HEK293 (cell line): ENCODE measurements at regions not wholly inside any gene's neighbourhood (a gene's known extent, or its start where the extent isn't known, plus 50 kb on each side); places are given as distances from the start of the nearest gene placed in this dataset.

Experiments
- CTCF ChIA-PET: fragments of 350-600 bp; formaldehyde crosslinking; extraction: SDS; loops from one replicate; lab custom pipeline; 2021; ENCODE audit warnings: antibody characterized with exemption; lab: Yijun Ruan, JAX
- POLR2A ChIA-PET: fragments of 300-600 bp; formaldehyde crosslinking; extraction: SDS; loops from one replicate; lab custom pipeline; 2020; ENCODE audit warnings: antibody characterized with exemption, inconsistent platforms; lab: Yijun Ruan, JAX
- H3K27ac ChIP-seq: fragments of 200-500 bp; sonication (Bioruptor generic); 2 replicates; pipeline ENCODE4 v1.5.1; 2014; ENCODE audit warnings: low read depth, low read length, control low read depth, inconsistent platforms; ENCODE audit errors: extremely low read depth
- H3K36me3 ChIP-seq, 2 experiments: fragments of 200-500 bp in 1 of 2; sonication (Bioruptor generic) in 1 of 2; 1 replicate in 1 of 2; 2 replicates in 1 of 2; pipeline ENCODE4 v1.5.1; 2014 to 2017; ENCODE audit warnings: inconsistent platforms in 2 of 2, low read length in 2 of 2; ENCODE audit not compliant: control insufficient read depth in 2 of 2, insufficient read depth in 1 of 2
- H3K4me1 ChIP-seq: fragments of 200-500 bp; sonication (Bioruptor generic); 2 replicates; pipeline ENCODE4 v1.5.1; 2014; ENCODE audit warnings: mild to moderate bottlenecking, low read length, inconsistent platforms; ENCODE audit not compliant: control insufficient read depth, insufficient read depth
- H3K4me3 ChIP-seq: 2 replicates; pipeline ENCODE4 v1.5.1; 2011; ENCODE audit warnings: low read depth, mild to moderate bottlenecking, control low read depth, low read length, moderate library complexity
- H3K9me3 ChIP-seq: fragments of 200-500 bp; sonication (Bioruptor generic); 2 replicates; pipeline ENCODE4 v1.5.1; 2014; ENCODE audit warnings: low read depth, low read length, inconsistent platforms; ENCODE audit not compliant: control insufficient read depth, insufficient read depth
- GFI1B ChIP-seq: fragments of 450-650 bp; formaldehyde crosslinking; IDR thresholded peaks from 2 replicates; pipeline ENCODE4 v1.5.1; 2016; ENCODE audit warnings: missing biosample characterization, missing genetic modification characterization
- HOXD13 ChIP-seq: sonication (generic); formaldehyde crosslinking; IDR thresholded peaks from 2 replicates; pipeline ENCODE4 v1.8.0; 2022; ENCODE audit warnings: missing genetic modification reagents, borderline replicate concordance
- KLF1 ChIP-seq: fragments of 450-650 bp; formaldehyde crosslinking; IDR thresholded peaks from 2 replicates; pipeline ENCODE4 v1.5.1; 2016; ENCODE audit warnings: missing biosample characterization, missing genetic modification characterization
- KLF7 ChIP-seq: fragments of 450-650 bp; formaldehyde crosslinking; IDR thresholded peaks from 2 replicates; pipeline ENCODE4 v1.5.1; 2016; ENCODE audit warnings: missing biosample characterization, missing genetic modification characterization, borderline replicate concordance
- MZF1 ChIP-seq: fragments of 450-650 bp; formaldehyde crosslinking; IDR thresholded peaks from 2 replicates; pipeline ENCODE4 v1.5.1; 2017; ENCODE audit warnings: missing biosample characterization, missing genetic modification characterization, borderline replicate concordance
- SCRT2 ChIP-seq: fragments of 450-650 bp; formaldehyde crosslinking; IDR thresholded peaks from 2 replicates; pipeline ENCODE4 v1.5.1; 2016; ENCODE audit warnings: missing biosample characterization, missing genetic modification characterization
- SP3 ChIP-seq: fragments of 450-650 bp; formaldehyde crosslinking; IDR thresholded peaks from 2 replicates; pipeline ENCODE4 v1.5.1; 2016; ENCODE audit warnings: missing biosample characterization, missing genetic modification characterization
- TCF7L2 ChIP-seq: IDR thresholded peaks from 2 replicates; pipeline ENCODE4 v1.6.1; 2011; ENCODE audit warnings: low read depth, mild to moderate bottlenecking, inconsistent platforms, low read length, moderate library complexity, borderline replicate concordance
- TRIM28 ChIP-seq: IDR thresholded peaks from 2 replicates; pipeline ENCODE4 v1.6.1; 2011; ENCODE audit warnings: low read length, control low read depth, borderline replicate concordance
- WT1 ChIP-seq: fragments of 450-650 bp; formaldehyde crosslinking; IDR thresholded peaks from 2 replicates; pipeline ENCODE4 v1.5.1; 2016; ENCODE audit warnings: missing biosample characterization, missing genetic modification characterization
- ZBTB21 ChIP-seq: fragments of 450-650 bp; formaldehyde crosslinking; IDR thresholded peaks from 2 replicates; pipeline ENCODE4 v1.5.1; 2017; ENCODE audit warnings: missing biosample characterization, missing genetic modification characterization
- ZBTB8A ChIP-seq: fragments of 450-650 bp; formaldehyde crosslinking; IDR thresholded peaks from 2 replicates; pipeline ENCODE4 v1.5.1; 2016; ENCODE audit warnings: missing biosample characterization, missing genetic modification characterization
- ZNF132 ChIP-seq: fragments of 450-650 bp; formaldehyde crosslinking; IDR thresholded peaks from 2 replicates; pipeline ENCODE4 v1.5.1; 2017; ENCODE audit warnings: missing biosample characterization, missing genetic modification characterization, borderline replicate concordance
- ZNF146 ChIP-seq: fragments of 450-650 bp; formaldehyde crosslinking; IDR thresholded peaks from 2 replicates; pipeline ENCODE4 v1.5.1; 2016; ENCODE audit warnings: missing biosample characterization, missing genetic modification characterization
- ZNF214 ChIP-seq: fragments of 450-650 bp; formaldehyde crosslinking; IDR thresholded peaks from 2 replicates; pipeline ENCODE4 v1.5.1; 2017; ENCODE audit warnings: missing biosample characterization, mild to moderate bottlenecking, missing genetic modification characterization, borderline replicate concordance
- ZNF24 ChIP-seq: fragments of 450-650 bp; formaldehyde crosslinking; IDR thresholded peaks from 2 replicates; pipeline ENCODE4 v1.5.1; 2016; ENCODE audit warnings: missing biosample characterization, missing genetic modification characterization
- ZNF404 ChIP-seq: fragments of 450-650 bp; formaldehyde crosslinking; IDR thresholded peaks from 2 replicates; pipeline ENCODE4 v1.5.1; 2017; ENCODE audit warnings: missing biosample characterization, missing genetic modification characterization
- ZNF473 ChIP-seq: fragments of 450-650 bp; formaldehyde crosslinking; IDR thresholded peaks from 2 replicates; pipeline ENCODE4 v1.5.1; 2017; ENCODE audit warnings: missing biosample characterization, missing genetic modification characterization
- ZNF501 ChIP-seq: fragments of 450-650 bp; formaldehyde crosslinking; IDR thresholded peaks from 2 replicates; pipeline ENCODE4 v1.5.1; 2016; ENCODE audit warnings: missing biosample characterization, missing genetic modification characterization
- ZNF510 ChIP-seq: fragments of 450-650 bp; formaldehyde crosslinking; IDR thresholded peaks from 2 replicates; pipeline ENCODE4 v1.5.1; 2018; ENCODE audit warnings: mild to moderate bottlenecking, missing genetic modification characterization, missing biosample characterization; ENCODE audit not compliant: insufficient replicate concordance
- ZNF514 ChIP-seq: fragments of 450-650 bp; formaldehyde crosslinking; IDR thresholded peaks from 2 replicates; pipeline ENCODE4 v1.5.1; 2016; ENCODE audit warnings: missing biosample characterization, missing genetic modification characterization
- ZNF549 ChIP-seq: fragments of 450-650 bp; IDR thresholded peaks from 2 replicates; pipeline ENCODE4 v1.5.1; 2018; ENCODE audit warnings: missing biosample characterization, missing genetic modification characterization, mild to moderate bottlenecking, inconsistent platforms, moderate library complexity
- ZNF585B ChIP-seq: fragments of 450-650 bp; formaldehyde crosslinking; IDR thresholded peaks from 2 replicates; pipeline ENCODE4 v1.5.1; 2016; ENCODE audit warnings: missing biosample characterization, missing genetic modification characterization
- ZNF596 ChIP-seq: fragments of 450-650 bp; IDR thresholded peaks from 2 replicates; pipeline ENCODE4 v1.5.0; 2018; ENCODE audit warnings: missing biosample characterization, mild to moderate bottlenecking, missing genetic modification characterization, moderate library complexity
- ZNF600 ChIP-seq: fragments of 450-650 bp; formaldehyde crosslinking; IDR thresholded peaks from 2 replicates; pipeline ENCODE4 v1.5.1; 2016; ENCODE audit warnings: missing biosample characterization, missing genetic modification characterization
- ZNF658 ChIP-seq: fragments of 450-650 bp; formaldehyde crosslinking; IDR thresholded peaks from 2 replicates; pipeline ENCODE4; 2016; ENCODE audit warnings: missing biosample characterization, missing genetic modification characterization
- ZNF660 ChIP-seq: fragments of 450-650 bp; IDR thresholded peaks from 2 replicates; pipeline ENCODE4 v1.5.1; 2018; ENCODE audit warnings: missing biosample characterization, mild to moderate bottlenecking, missing genetic modification characterization
- ZNF776 ChIP-seq: fragments of 450-650 bp; formaldehyde crosslinking; IDR thresholded peaks from 2 replicates; pipeline ENCODE4 v1.5.0; 2017; ENCODE audit warnings: missing biosample characterization, missing genetic modification characterization, borderline replicate concordance
- TF ChIP-seq, protein P1 (sequence below): fragments of 450-650 bp; formaldehyde crosslinking; IDR thresholded peaks from 2 replicates; pipeline ENCODE4 v1.5.1; 2016; ENCODE audit warnings: missing biosample characterization, missing genetic modification characterization, borderline replicate concordance
- TF ChIP-seq, protein P2 (sequence below): fragments of 450-650 bp; formaldehyde crosslinking; IDR thresholded peaks from 2 replicates; pipeline ENCODE4 v1.5.1; 2016; ENCODE audit warnings: missing biosample characterization, missing genetic modification characterization
- TF ChIP-seq, protein P3 (sequence below): fragments of 450-650 bp; formaldehyde crosslinking; IDR thresholded peaks from 2 replicates; pipeline ENCODE4 v1.5.1; 2016; ENCODE audit warnings: missing biosample characterization, missing genetic modification characterization
- TF ChIP-seq, protein P4 (sequence below): fragments of 450-650 bp; formaldehyde crosslinking; IDR thresholded peaks from 2 replicates; pipeline ENCODE4 v1.5.1; 2016; ENCODE audit warnings: missing biosample characterization, missing genetic modification characterization

DNA sequence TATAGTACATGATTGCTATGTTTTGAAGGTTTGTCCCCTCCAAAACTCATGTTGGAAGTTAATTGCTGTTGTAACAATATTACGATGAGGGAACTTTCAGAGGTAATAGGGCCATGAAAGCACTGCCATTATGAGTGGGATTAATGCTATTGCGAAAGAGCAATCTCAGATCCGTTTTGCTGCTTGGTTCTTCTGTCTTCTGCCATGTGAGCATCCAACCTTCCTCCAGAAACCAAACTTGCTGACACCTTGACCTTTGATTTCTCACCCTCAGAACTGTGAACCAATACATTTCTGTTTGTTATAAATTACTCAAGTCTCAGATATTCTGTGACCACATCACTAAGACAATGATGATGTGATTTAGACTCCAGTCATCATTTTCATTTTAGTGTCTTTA is 2590.9 kb downstream of the PCDH9 start:
- no peaks in the 10 kb centered on the region for H3K36me3 ChIP-seq
- TF ChIP-seq ZNF404 (tag by site-specific recombination) (no peak), SCRT2 (tag by site-specific recombination) (no peak), ZNF514 (tag by site-specific recombination) (no peak), HOXD13 (CRISPR knock-in tag) (no peak), MZF1 (no peak), ZNF473 (tag by site-specific recombination) (no peak), ZNF510 (tag by site-specific recombination) (no peak), ZNF132 (no peak), ZBTB21 (tag by site-specific recombination) (no peak), ZNF549 (no peak), KLF1 (tag by site-specific recombination) (no peak), ZNF596 (tag by site-specific recombination) (no peak), ZBTB8A (tag by site-specific recombination) (no peak), ZNF658 (tag by site-specific recombination) (no peak)
- TF ChIP-seq, protein P1, sequence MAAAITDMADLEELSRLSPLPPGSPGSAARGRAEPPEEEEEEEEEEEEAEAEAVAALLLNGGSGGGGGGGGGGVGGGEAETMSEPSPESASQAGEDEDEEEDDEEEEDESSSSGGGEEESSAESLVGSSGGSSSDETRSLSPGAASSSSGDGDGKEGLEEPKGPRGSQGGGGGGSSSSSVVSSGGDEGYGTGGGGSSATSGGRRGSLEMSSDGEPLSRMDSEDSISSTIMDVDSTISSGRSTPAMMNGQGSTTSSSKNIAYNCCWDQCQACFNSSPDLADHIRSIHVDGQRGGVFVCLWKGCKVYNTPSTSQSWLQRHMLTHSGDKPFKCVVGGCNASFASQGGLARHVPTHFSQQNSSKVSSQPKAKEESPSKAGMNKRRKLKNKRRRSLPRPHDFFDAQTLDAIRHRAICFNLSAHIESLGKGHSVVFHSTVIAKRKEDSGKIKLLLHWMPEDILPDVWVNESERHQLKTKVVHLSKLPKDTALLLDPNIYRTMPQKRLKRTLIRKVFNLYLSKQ = no peak
- TF ChIP-seq, protein P2, sequence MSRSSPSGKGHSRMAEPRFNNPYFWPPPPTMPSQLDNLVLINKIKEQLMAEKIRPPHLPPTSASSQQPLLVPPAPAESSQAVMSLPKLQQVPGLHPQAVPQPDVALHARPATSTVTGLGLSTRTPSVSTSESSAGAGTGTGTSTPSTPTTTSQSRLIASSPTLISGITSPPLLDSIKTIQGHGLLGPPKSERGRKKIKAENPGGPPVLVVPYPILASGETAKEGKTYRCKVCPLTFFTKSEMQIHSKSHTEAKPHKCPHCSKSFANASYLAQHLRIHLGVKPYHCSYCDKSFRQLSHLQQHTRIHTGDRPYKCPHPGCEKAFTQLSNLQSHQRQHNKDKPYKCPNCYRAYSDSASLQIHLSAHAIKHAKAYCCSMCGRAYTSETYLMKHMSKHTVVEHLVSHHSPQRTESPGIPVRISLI (tag by site-specific recombination) = no peak
- ChIA-PET CTCF (no interaction called here), POLR2A (no interaction called here)
- H3K4me3 ChIP-seq = no peak overlapping the region
- no peaks in the 10 kb centered on the region for H3K4me1 ChIP-seq
- no peak overlapping the region for H3K27ac ChIP-seq
- H3K9me3 ChIP-seq = no peaks in the 10 kb centered on the region

DNA sequence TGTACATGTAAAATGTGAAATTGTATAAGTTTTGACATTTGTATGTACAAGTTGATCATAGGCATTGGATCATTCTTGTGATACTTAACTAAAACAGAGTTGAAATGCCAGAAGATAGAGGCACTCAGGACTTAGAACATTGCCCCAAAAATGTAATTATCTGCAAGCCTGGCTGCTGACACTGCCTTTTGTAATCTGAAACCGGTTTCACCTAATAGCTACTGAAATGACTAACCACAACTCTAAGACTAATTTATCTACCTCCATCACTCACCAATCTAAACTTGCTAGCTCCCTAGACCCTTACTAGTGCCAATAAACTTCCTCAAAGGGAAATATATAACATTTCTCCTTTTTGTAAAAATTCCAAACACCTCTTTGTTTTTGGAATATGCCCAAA is 2596.2 kb downstream of the PCDH9 start:
- TF ChIP-seq TRIM28 = peak; percentile 72; the same call in 1 of the 2 replicates
- TF ChIP-seq GFI1B (tag by site-specific recombination) = no peak
- no peak for TF ChIP-seq ZNF660 (tag by site-specific recombination)
- TF ChIP-seq TCF7L2 = peak; percentile 79
- TF ChIP-seq, all 188 proteins: peak for 2
- POLR2A ChIA-PET = no interaction called here
- CTCF ChIA-PET = no interaction called here
- Histone ChIP-seq H3K27ac (no peak overlapping the region), H3K9me3 (no peaks in the 10 kb centered on the region), H3K36me3 (no peaks in the 10 kb centered on the region), H3K4me1 (no peaks in the 10 kb centered on the region), H3K4me3 (no peak overlapping the region)

DNA sequence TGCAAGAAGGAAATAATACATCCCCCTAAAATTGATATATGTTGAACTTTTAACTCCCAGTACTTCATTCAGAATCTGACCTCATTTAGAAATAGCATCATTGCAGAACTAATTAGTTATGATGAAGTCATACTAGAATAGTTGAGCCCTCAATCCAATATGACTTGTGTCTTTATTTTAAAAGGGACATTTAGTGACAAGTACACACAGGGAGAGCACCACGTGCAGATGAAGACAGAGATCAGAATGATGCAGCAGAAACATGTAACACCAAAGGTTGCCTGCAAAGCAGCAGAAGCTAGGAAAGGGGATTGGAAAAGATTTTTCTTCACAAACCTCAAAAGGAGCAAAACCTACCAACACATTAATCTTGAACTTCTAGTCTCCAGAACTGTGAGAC is 2602.5 kb downstream of the PCDH9 start:
- H3K27ac ChIP-seq = no peak overlapping the region
- ChIA-PET POLR2A (interaction anchor here (0.7 kb wide), 1 partner anchor 136 kb away, joined by 3 read pairs; no protein-coding TSS in a partner anchor), CTCF (no interaction called here)
- no peaks in the 10 kb centered on the region for H3K9me3 ChIP-seq
- no peaks in the 10 kb centered on the region for H3K4me1 ChIP-seq
- H3K4me3 ChIP-seq = no peak overlapping the region
- H3K36me3 ChIP-seq = no peaks in the 10 kb centered on the region
- no peak for TF ChIP-seq ZNF585B (tag by site-specific recombination)
- TF ChIP-seq WT1 (tag by site-specific recombination) = no peak
- TF ChIP-seq, protein P3, sequence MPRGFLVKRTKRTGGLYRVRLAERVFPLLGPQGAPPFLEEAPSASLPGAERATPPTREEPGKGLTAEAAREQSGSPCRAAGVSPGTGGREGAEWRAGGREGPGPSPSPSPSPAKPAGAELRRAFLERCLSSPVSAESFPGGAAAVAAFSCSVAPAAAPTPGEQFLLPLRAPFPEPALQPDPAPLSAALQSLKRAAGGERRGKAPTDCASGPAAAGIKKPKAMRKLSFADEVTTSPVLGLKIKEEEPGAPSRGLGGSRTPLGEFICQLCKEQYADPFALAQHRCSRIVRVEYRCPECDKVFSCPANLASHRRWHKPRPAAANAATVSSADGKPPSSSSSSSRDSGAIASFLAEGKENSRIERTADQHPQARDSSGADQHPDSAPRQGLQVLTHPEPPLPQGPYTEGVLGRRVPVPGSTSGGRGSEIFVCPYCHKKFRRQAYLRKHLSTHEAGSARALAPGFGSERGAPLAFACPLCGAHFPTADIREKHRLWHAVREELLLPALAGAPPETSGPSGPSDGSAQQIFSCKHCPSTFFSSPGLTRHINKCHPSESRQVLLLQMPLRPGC = no peak
- TF ChIP-seq ZNF501 = no peak
- TF ChIP-seq ZNF776 = no peak
- no peak for TF ChIP-seq ZNF214
- TF ChIP-seq ZNF146 (tag by site-specific recombination) = no peak
- TF ChIP-seq, protein P4, sequence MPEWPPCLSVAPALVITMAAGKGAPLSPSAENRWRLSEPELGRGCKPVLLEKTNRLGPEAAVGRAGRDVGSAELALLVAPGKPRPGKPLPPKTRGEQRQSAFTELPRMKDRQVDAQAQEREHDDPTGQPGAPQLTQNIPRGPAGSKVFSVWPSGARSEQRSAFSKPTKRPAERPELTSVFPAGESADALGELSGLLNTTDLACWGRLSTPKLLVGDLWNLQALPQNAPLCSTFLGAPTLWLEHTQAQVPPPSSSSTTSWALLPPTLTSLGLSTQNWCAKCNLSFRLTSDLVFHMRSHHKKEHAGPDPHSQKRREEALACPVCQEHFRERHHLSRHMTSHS = no peak
- TF ChIP-seq ZNF600 (tag by site-specific recombination) = no peak
- no peak for TF ChIP-seq KLF7
- TF ChIP-seq SP3 (tag by site-specific recombination) = no peak
- no peak for TF ChIP-seq ZNF24 (tag by site-specific recombination)
